ENCODE measurements at regions not wholly inside any gene's neighbourhood (a gene's known extent, or its start where the extent isn't known, plus 50 kb on each side); places are given as distances from the start of the nearest gene placed in this dataset.

GRCh38 chr5:58285900-58286299, 174.0 kb downstream of the PLK2 start:
- FAIRE-seq (no peak), DNase-seq (ENCODE audit: insufficient read length, low spot score) (no peak)
- TF ChIP-seq SPI1 (IDR thresholded peaks at IDR 0.05; ENCODE audit: low read depth, low read length), result no peak
- TF ChIP-seq TAF1 (IDR thresholded peaks at IDR 0.05; ENCODE audit: low read depth, low read length), result no peak
- TF ChIP-seq POLR2A (IDR thresholded peaks at IDR 0.05; ENCODE audit: low read depth, low read length), result no peak
- TF ChIP-seq POU2F2 (IDR thresholded peaks at IDR 0.05; ENCODE audit: low read depth, low read length), result no peak
- TF ChIP-seq POLR2AphosphoS5 (IDR thresholded peaks at IDR 0.05; ENCODE audit: low read depth, low read length), result no peak
- TF ChIP-seq PAX5 (IDR thresholded peaks at IDR 0.05; ENCODE audit: insufficient read depth, low read length, severe bottlenecking), result no peak

- DNase-seq (ENCODE audit: insufficient read length, low spot score), result no peak
- TF ChIP-seq TAF1 (IDR thresholded peaks at IDR 0.05; ENCODE audit: low read depth, low read length) (no peak), PAX5 (IDR thresholded peaks at IDR 0.05; ENCODE audit: insufficient read depth, low read length, severe bottlenecking) (no peak), POU2F2 (IDR thresholded peaks at IDR 0.05; ENCODE audit: low read depth, low read length) (no peak), POLR2AphosphoS5 (IDR thresholded peaks at IDR 0.05; ENCODE audit: low read depth, low read length) (no peak), POLR2A (IDR thresholded peaks at IDR 0.05; ENCODE audit: low read depth, low read length) (no peak), SPI1 (IDR thresholded peaks at IDR 0.05; ENCODE audit: low read depth, low read length) (no peak)
- FAIRE-seq, result no peak
Observed at GRCh38 chr5:58284886-58285285, 175.0 kb downstream of the PLK2 start.

GRCh38 chr5:58281189-58281588, 178.7 kb downstream of the PLK2 start:
- FAIRE-seq, result no peak
- DNase-seq (ENCODE audit: insufficient read length, low spot score), result no peak
- TF ChIP-seq POLR2A (IDR thresholded peaks at IDR 0.05; ENCODE audit: low read depth, low read length) (no peak), POU2F2 (IDR thresholded peaks at IDR 0.05; ENCODE audit: low read depth, low read length) (no peak), TAF1 (IDR thresholded peaks at IDR 0.05; ENCODE audit: low read depth, low read length) (no peak), SPI1 (IDR thresholded peaks at IDR 0.05; ENCODE audit: low read depth, low read length) (no peak), PAX5 (IDR thresholded peaks at IDR 0.05; ENCODE audit: insufficient read depth, low read length, severe bottlenecking) (no peak), POLR2AphosphoS5 (IDR thresholded peaks at IDR 0.05; ENCODE audit: low read depth, low read length) (no peak)

- no peak for DNase-seq (ENCODE audit: insufficient read length, low spot score)
- TF ChIP-seq PAX5 (IDR thresholded peaks at IDR 0.05; ENCODE audit: insufficient read depth, low read length, severe bottlenecking), result no peak
- TF ChIP-seq TAF1 (IDR thresholded peaks at IDR 0.05; ENCODE audit: low read depth, low read length), result no peak
- FAIRE-seq, result no peak
Observed at GRCh38 chr5:58279259-58279658, 180.6 kb downstream of the PLK2 start.

- FAIRE-seq, result no peak
Observed at GRCh38 chr5:58276431-58276830, 183.5 kb downstream of the PLK2 start.

GRCh38 chr5:58275516-58275915, 184.4 kb downstream of the PLK2 start:
- TF ChIP-seq POLR2AphosphoS5 (IDR thresholded peaks at IDR 0.05; ENCODE audit: low read depth, low read length), result no peak
- 0 out of 2 replicates have a peak, but pooled peaks have one; percentile 30 for TF ChIP-seq SPI1 (IDR thresholded peaks at IDR 0.05; ENCODE audit: low read depth, low read length)
- FAIRE-seq, result no peak
- no peak for DNase-seq (ENCODE audit: insufficient read length, low spot score)

More at GRCh38 chr5:58276431-58276830, 183.5 kb downstream of the PLK2 start:
- TF ChIP-seq POU2F2 (IDR thresholded peaks at IDR 0.05; ENCODE audit: low read depth, low read length), result no peak
- no peak for TF ChIP-seq PAX5 (IDR thresholded peaks at IDR 0.05; ENCODE audit: insufficient read depth, low read length, severe bottlenecking)
- TF ChIP-seq POLR2AphosphoS5 (IDR thresholded peaks at IDR 0.05; ENCODE audit: low read depth, low read length), result no peak
- TF ChIP-seq SPI1 (IDR thresholded peaks at IDR 0.05; ENCODE audit: low read depth, low read length), result no peak
- no peak for TF ChIP-seq POLR2A (IDR thresholded peaks at IDR 0.05; ENCODE audit: low read depth, low read length)
- no peak for TF ChIP-seq TAF1 (IDR thresholded peaks at IDR 0.05; ENCODE audit: low read depth, low read length)
- DNase-seq (ENCODE audit: insufficient read length, low spot score), result no peak

GRCh38 chr5:58274191-58274590, 185.7 kb downstream of the PLK2 start:
- DNase-seq (ENCODE audit: insufficient read length, low spot score) (no peak), FAIRE-seq (no peak)
- TF ChIP-seq POLR2AphosphoS5 (IDR thresholded peaks at IDR 0.05; ENCODE audit: low read depth, low read length), result no peak
- TF ChIP-seq SPI1 (IDR thresholded peaks at IDR 0.05; ENCODE audit: low read depth, low read length), result no peak
- TF ChIP-seq POU2F2 (IDR thresholded peaks at IDR 0.05; ENCODE audit: low read depth, low read length), result no peak
- TF ChIP-seq TAF1 (IDR thresholded peaks at IDR 0.05; ENCODE audit: low read depth, low read length), result no peak
- no peak for TF ChIP-seq PAX5 (IDR thresholded peaks at IDR 0.05; ENCODE audit: insufficient read depth, low read length, severe bottlenecking)
- no peak for TF ChIP-seq POLR2A (IDR thresholded peaks at IDR 0.05; ENCODE audit: low read depth, low read length)

GRCh38 chr5:58273711-58274110, 186.2 kb downstream of the PLK2 start:
- TF ChIP-seq SPI1 (IDR thresholded peaks at IDR 0.05; ENCODE audit: low read depth, low read length), result no peak
- TF ChIP-seq PAX5 (IDR thresholded peaks at IDR 0.05; ENCODE audit: insufficient read depth, low read length, severe bottlenecking), result no peak
- TF ChIP-seq POLR2AphosphoS5 (IDR thresholded peaks at IDR 0.05; ENCODE audit: low read depth, low read length), result no peak
- TF ChIP-seq POU2F2 (IDR thresholded peaks at IDR 0.05; ENCODE audit: low read depth, low read length), result no peak
- TF ChIP-seq POLR2A (IDR thresholded peaks at IDR 0.05; ENCODE audit: low read depth, low read length), result no peak
- TF ChIP-seq TAF1 (IDR thresholded peaks at IDR 0.05; ENCODE audit: low read depth, low read length), result no peak
- no peak for FAIRE-seq

GRCh38 chr5:58268268-58268667, 191.6 kb downstream of the PLK2 start:
- TF ChIP-seq POU2F2 (IDR thresholded peaks at IDR 0.05; ENCODE audit: low read depth, low read length) (no peak), SPI1 (IDR thresholded peaks at IDR 0.05; ENCODE audit: low read depth, low read length) (no peak), POLR2A (IDR thresholded peaks at IDR 0.05; ENCODE audit: low read depth, low read length) (no peak), PAX5 (IDR thresholded peaks at IDR 0.05; ENCODE audit: insufficient read depth, low read length, severe bottlenecking) (no peak), TAF1 (IDR thresholded peaks at IDR 0.05; ENCODE audit: low read depth, low read length) (no peak), POLR2AphosphoS5 (IDR thresholded peaks at IDR 0.05; ENCODE audit: low read depth, low read length) (no peak)
- DNase-seq (ENCODE audit: insufficient read length, low spot score) (no peak), FAIRE-seq (no peak)

More at GRCh38 chr5:58273711-58274110, 186.2 kb downstream of the PLK2 start:
- no peak for DNase-seq (ENCODE audit: insufficient read length, low spot score)

GRCh38 chr5:58266402-58266801, 193.5 kb downstream of the PLK2 start:
- FAIRE-seq, result no peak
- no peak for DNase-seq (ENCODE audit: insufficient read length, low spot score)
- TF ChIP-seq POLR2A (IDR thresholded peaks at IDR 0.05; ENCODE audit: low read depth, low read length), result no peak
- no peak for TF ChIP-seq SPI1 (IDR thresholded peaks at IDR 0.05; ENCODE audit: low read depth, low read length)
- TF ChIP-seq POU2F2 (IDR thresholded peaks at IDR 0.05; ENCODE audit: low read depth, low read length), result no peak
- no peak for TF ChIP-seq POLR2AphosphoS5 (IDR thresholded peaks at IDR 0.05; ENCODE audit: low read depth, low read length)
- no peak for TF ChIP-seq TAF1 (IDR thresholded peaks at IDR 0.05; ENCODE audit: low read depth, low read length)
- no peak for TF ChIP-seq PAX5 (IDR thresholded peaks at IDR 0.05; ENCODE audit: insufficient read depth, low read length, severe bottlenecking)
